ENCODE measurements at regions not wholly inside any gene's neighbourhood (a gene's known extent, or its start where the extent isn't known, plus 50 kb on each side); places are given as distances from the start of the nearest gene placed in this dataset.

DNA sequence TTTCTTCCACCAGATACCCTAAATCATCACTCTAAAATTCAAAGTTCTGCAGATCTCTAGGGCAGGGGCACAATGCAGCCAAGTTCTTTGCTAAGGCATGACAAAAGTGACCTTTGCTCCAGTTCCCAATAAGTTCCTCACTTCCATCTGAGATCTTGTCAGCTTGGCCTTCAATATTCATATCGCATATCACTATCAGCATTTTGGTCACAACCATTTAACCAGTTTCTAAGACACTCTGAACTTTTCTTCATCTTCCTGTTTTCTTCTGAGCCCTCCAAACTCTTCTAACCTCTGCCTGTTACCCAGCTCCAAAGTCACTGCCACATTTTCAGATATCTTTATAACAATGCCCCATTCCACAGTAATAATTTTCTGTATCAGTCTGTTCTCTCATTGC is 452.6 kb upstream of the TRIB2 start:
- TF ChIP-seq, protein P1, sequence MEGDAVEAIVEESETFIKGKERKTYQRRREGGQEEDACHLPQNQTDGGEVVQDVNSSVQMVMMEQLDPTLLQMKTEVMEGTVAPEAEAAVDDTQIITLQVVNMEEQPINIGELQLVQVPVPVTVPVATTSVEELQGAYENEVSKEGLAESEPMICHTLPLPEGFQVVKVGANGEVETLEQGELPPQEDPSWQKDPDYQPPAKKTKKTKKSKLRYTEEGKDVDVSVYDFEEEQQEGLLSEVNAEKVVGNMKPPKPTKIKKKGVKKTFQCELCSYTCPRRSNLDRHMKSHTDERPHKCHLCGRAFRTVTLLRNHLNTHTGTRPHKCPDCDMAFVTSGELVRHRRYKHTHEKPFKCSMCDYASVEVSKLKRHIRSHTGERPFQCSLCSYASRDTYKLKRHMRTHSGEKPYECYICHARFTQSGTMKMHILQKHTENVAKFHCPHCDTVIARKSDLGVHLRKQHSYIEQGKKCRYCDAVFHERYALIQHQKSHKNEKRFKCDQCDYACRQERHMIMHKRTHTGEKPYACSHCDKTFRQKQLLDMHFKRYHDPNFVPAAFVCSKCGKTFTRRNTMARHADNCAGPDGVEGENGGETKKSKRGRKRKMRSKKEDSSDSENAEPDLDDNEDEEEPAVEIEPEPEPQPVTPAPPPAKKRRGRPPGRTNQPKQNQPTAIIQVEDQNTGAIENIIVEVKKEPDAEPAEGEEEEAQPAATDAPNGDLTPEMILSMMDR (IDR thresholded peaks at IDR 0.05): no peak
- no peak for TF ChIP-seq RCOR1 (IDR thresholded peaks at IDR 0.05; ENCODE audit: low read depth, low read length)
- TF ChIP-seq POLR2A (IDR thresholded peaks at IDR 0.05; ENCODE audit: low read length): no peak

All from A549 (cell line).